Right lobe of liver (tissue), 4 donors: ENCODE measurements at regions not wholly inside any gene's neighbourhood (a gene's known extent, or its start where the extent isn't known, plus 50 kb on each side); places are given as distances from the start of the nearest gene placed in this dataset.

ENCODE experiments used
- CTCF ChIP-seq, 4 donors: fragments of 200-600 bp in 3 of 4; fragments of 450-650 bp in 1 of 4; IDR thresholded peaks; one replicate each; pipeline versions ENCODE4 v1.5.1 to v1.8.0; 2016 to 2022; ENCODE audit warnings: antibody characterized with exemption in 4 of 4, mild to moderate bottlenecking in 2 of 4
- POLR2A ChIP-seq: fragments of 450-650 bp; IDR thresholded peaks from one replicate; pipeline ENCODE4 v1.6.1; 2017; ENCODE audit warnings: antibody characterized with exemption, mild to moderate bottlenecking
- donor health status: DM: no; HTN: no; CAD: no.
- donor health status: DM: no; HTN: no; CAD: no.
- donor health status: DM: no; HTN: yes; CAD: no.

DNA sequence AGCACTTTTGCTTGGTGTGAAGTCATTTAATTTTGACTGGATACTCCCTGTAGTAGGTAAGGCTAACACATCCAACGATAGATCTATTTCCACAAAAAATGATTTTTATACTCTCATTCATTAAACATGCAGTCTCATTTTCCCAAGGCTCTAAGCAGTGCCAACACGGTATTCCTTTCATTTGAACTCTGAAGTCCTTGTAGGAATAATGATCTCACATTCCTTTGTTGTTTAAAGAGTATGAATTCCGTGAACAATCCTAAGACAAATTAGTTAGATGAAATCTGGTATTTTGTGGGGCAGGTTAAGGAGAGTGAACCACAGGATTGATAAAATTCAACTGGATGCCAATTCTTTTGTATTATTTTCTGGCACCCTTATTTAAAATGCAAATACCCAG lies 66.6 kb downstream of the LACC1 start:
- no peak for TF ChIP-seq CTCF (IDR thresholded peaks at IDR 0.05)
- no peak for TF ChIP-seq POLR2A
